Retinal pigment epithelial cell (primary cell): ENCODE measurements at regions not wholly inside any gene's neighbourhood (a gene's known extent, or its start where the extent isn't known, plus 50 kb on each side); places are given as distances from the start of the nearest gene placed in this dataset.

ENCODE experiments used
- DNase-seq: peaks from one replicate; pipeline ENCODE4 v3.0.0-alpha.2; 2010; ENCODE audit warnings: low read depth
- H3K4me3 ChIP-seq: 2 replicates; pipeline ENCODE4 v1.5.1; 2011; ENCODE audit warnings: mild to moderate bottlenecking, low read length, control low read depth, moderate library complexity
- TF ChIP-seq, protein P1 (sequence below): conservative IDR thresholded peaks from 2 replicates; pipeline ENCODE4 v1.5.1; 2011; ENCODE audit warnings: low read depth, low read length, control low read depth, inconsistent platforms

DNA sequence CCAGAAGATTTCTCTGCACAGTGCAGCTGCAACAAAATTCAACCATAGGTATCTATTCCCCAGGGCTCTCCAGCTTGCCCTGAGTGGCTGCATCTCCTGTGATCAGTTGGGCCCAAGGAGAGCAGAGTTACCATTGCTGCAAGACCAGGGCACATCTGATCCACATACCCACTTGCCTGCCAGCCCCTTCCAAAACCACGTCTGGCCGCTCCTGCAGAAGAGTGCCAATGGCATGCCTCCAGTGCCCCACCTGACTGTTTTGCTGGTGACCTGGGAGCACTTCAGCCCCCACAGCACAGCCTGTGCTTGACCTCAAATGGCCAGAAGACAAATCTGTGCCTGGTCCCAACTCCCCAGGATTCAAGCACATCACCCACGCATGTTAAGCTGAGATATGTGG, 526.1 kb upstream of the GBE1 start:
- DNase-seq = no peak
- no peak overlapping the region for H3K4me3 ChIP-seq
- TF ChIP-seq, protein P1, sequence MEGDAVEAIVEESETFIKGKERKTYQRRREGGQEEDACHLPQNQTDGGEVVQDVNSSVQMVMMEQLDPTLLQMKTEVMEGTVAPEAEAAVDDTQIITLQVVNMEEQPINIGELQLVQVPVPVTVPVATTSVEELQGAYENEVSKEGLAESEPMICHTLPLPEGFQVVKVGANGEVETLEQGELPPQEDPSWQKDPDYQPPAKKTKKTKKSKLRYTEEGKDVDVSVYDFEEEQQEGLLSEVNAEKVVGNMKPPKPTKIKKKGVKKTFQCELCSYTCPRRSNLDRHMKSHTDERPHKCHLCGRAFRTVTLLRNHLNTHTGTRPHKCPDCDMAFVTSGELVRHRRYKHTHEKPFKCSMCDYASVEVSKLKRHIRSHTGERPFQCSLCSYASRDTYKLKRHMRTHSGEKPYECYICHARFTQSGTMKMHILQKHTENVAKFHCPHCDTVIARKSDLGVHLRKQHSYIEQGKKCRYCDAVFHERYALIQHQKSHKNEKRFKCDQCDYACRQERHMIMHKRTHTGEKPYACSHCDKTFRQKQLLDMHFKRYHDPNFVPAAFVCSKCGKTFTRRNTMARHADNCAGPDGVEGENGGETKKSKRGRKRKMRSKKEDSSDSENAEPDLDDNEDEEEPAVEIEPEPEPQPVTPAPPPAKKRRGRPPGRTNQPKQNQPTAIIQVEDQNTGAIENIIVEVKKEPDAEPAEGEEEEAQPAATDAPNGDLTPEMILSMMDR = no peak

DNA sequence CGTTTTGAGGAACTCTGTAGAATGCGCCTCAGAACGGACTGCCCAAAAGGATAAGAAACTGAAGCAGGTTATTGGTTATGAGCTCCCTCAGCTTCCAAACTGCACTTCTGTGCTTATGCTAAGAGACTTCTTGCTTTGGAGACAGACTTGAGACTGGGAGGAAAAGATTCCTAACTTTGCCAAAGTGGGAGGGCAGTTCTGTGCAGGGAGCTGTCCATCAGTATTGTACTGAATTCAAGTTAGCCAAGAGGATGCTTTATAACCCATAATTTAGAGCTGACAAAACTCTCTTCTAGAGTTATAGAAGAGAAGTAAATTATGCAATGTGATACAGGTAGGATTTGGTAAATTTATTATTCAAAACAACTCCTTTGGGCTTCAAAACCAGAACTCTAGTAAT, 519.8 kb upstream of the GBE1 start:
- H3K4me3 ChIP-seq = no peak overlapping the region
- no peak for DNase-seq
- TF ChIP-seq, protein P1 = no peak

DNA sequence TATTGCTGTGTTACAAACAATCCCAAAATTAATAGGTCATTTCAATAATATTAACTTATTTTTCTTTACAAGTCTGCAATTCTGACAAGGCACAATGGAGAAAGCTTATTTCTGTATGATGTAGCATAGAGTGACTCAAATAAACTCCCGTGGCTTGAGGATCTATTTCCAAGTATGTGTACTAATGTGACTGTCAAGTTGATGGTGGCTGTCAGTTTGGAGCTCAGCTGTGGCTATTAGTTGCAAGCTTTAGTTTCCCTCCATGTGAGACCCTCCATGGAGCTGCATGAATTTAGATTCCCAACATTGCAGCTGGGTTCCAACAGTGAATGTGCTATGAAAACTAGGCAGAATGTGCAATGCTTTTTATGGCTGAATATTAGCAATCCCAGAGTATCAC, 515.5 kb upstream of the GBE1 start:
- H3K4me3 ChIP-seq = no peak overlapping the region
- TF ChIP-seq, protein P1 = no peak
- no peak for DNase-seq

DNA sequence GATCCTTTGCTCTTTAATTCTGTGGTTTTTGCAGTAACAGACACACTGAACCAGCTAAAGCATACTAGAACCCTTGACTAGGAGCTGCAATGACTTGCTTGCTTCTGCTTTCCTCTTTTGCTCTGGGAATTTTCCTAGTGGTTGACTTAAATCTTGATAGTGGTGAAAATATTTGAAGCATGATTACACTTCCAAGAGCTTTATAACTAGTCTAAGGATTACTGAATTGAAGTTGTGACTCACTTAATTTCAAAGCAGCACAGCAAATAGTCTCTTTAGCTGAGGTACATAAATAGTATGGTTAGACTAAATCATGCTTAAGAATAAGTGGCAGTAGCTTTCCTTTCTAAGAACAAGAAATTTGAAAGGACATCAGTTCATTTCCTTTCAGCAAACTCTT, 513.5 kb upstream of the GBE1 start:
- no peak overlapping the region for H3K4me3 ChIP-seq
- DNase-seq = peak; percentile 77
- TF ChIP-seq, protein P1 = no peak

DNA sequence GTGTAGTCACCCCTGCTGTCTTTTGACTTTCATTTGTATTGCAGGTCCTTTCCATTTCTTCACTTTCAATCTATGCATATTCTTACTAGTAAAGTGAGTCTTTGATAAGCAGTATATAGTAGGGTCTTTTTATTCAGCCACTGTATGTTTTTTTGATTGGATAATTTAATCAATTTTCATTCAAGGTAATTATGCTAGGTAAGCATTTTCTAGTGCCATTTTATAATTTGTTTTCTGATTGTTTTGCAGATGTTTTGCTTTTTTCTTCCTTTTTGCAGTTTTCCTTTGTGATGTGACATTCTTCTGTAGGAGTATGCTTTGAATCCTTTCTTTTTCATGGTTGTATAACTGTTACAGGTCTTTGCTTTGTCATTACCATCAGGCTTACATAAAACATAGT, 504.3 kb upstream of the GBE1 start:
- no peak for DNase-seq
- no peak overlapping the region for H3K4me3 ChIP-seq
- TF ChIP-seq, protein P1 = no peak

DNA sequence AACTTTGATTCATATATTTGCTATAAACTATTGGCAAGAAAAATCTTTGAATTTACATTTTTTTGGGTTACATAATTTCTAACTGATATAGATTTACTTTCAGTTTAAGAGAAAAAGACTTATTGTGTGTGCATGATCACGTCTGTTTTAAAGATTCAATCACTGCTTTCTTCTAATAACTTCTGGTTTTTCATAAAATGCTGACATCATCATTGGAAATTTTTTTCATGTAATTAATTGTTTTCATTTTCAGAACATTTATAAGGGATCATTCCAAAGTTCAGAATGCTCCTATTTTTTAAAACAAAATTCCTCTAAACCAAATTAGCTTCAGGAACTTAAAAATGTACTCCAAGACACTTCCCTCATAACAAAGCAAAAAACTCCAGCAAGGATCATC, 500.7 kb upstream of the GBE1 start:
- TF ChIP-seq, protein P1 = no peak
- no peak overlapping the region for H3K4me3 ChIP-seq
- no peak for DNase-seq

DNA sequence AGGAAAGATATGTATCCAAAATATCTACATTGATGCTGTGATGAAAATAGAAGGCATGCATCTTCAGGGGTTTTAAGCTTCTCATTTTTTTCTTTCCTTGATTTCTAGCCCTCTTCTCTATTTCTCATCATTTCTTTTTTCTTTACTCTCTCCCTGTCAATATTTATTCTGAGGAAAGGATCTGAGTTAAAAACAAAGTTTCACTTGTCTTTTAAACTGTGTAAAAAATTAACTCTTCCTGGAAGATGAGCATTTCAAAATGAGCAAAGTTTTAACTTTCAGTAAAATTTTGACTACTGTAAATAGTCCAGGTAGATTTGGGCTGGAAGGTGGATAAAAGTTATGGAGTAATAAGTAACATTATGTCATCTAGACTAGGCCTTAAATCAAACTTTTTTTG, 500.2 kb upstream of the GBE1 start:
- no peak for DNase-seq
- no peak overlapping the region for H3K4me3 ChIP-seq
- TF ChIP-seq, protein P1 = no peak
